ENCODE measurements at regions not wholly inside any gene's neighbourhood (a gene's known extent, or its start where the extent isn't known, plus 50 kb on each side); places are given as distances from the start of the nearest gene placed in this dataset.

DNA sequence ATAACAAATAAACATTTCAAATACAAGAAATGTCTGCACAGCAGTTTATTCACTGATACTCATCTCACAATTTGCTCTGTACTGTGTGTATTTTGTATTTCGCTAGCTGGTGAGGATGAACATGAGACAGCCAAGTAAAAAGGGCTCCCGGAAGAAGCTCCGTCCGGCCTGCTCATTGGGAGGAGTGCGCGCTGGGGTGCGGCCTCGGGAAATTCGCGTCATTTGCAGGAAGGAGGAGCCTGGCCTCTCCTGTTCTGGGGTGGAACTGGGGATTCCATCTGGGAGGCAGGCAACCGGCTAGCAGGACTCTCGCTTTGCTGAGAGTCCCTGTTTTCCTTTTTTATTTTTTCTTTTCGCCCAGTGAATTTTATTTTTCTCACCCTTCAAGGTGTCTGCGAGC lies 368.4 kb upstream of the TMEM132C start:
- no peaks in the 10 kb centered on the region for H3K36me3 ChIP-seq
- no peak for DNase-seq
- H3K9me3 ChIP-seq (ENCODE audit: severe bottlenecking), result no peaks in the 10 kb centered on the region
- TF ChIP-seq, protein P1, sequence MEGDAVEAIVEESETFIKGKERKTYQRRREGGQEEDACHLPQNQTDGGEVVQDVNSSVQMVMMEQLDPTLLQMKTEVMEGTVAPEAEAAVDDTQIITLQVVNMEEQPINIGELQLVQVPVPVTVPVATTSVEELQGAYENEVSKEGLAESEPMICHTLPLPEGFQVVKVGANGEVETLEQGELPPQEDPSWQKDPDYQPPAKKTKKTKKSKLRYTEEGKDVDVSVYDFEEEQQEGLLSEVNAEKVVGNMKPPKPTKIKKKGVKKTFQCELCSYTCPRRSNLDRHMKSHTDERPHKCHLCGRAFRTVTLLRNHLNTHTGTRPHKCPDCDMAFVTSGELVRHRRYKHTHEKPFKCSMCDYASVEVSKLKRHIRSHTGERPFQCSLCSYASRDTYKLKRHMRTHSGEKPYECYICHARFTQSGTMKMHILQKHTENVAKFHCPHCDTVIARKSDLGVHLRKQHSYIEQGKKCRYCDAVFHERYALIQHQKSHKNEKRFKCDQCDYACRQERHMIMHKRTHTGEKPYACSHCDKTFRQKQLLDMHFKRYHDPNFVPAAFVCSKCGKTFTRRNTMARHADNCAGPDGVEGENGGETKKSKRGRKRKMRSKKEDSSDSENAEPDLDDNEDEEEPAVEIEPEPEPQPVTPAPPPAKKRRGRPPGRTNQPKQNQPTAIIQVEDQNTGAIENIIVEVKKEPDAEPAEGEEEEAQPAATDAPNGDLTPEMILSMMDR (IDR thresholded peaks at IDR 0.05; ENCODE audit: low read depth, low read length), result no peak
- no peaks in the 10 kb centered on the region for H3K27me3 ChIP-seq (ENCODE audit: insufficient read depth, low read depth, severe bottlenecking)
- no peak overlapping the region for H3K27ac ChIP-seq
- H3K4me3 ChIP-seq (ENCODE audit: low read depth, low read length), result no peak overlapping the region

DNA sequence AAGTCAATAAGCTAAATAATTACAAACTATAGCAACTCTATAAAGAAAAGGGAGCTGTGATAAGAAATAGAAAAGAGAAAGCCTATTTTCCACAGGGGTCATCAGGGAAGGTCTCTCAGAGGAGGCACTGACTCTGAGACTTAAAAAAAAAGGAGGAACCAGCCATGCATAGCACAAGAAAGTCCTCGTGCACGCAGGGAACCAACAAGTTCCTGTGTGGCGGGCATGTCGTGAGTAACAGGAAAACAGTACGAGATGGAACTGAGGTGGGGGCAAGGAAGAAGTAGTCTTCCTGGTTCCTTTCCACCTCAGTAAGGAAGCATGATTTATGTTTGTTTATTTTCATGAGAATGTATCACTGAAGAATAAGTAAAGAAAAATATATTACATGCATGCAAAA lies 367.0 kb upstream of the TMEM132C start:
- no peaks in the 10 kb centered on the region for H3K27me3 ChIP-seq (ENCODE audit: insufficient read depth, low read depth, severe bottlenecking)
- H3K4me3 ChIP-seq (ENCODE audit: low read depth, low read length), result no peak overlapping the region
- H3K9me3 ChIP-seq (ENCODE audit: severe bottlenecking), result no peaks in the 10 kb centered on the region
- no peaks in the 10 kb centered on the region for H3K36me3 ChIP-seq
- no peak for DNase-seq
- TF ChIP-seq, protein P1 (IDR thresholded peaks at IDR 0.05; ENCODE audit: low read depth, low read length), result no peak
- H3K27ac ChIP-seq, result no peak overlapping the region

DNA sequence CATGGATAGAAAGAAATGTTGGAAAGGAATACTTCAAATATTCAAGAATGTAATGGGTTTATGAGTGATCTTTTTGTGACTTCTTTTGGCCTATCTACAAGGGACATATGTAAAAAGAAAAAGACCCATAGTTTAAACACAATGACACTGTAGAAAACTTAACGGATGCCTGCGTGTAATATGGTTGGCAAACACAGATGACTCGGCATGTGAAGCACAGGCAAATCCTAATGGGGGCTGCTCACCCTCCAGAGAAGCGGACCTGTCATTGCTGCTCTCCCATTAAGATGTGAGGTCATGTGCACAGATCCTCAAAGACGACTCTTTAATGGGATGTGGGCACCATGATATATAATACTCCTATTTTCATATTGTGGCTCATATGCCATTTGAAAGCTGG lies 366.6 kb upstream of the TMEM132C start:
- no peaks in the 10 kb centered on the region for H3K36me3 ChIP-seq
- TF ChIP-seq, protein P1 (IDR thresholded peaks at IDR 0.05; ENCODE audit: low read depth, low read length), result no peak
- no peak overlapping the region for H3K4me3 ChIP-seq (ENCODE audit: low read depth, low read length)
- DNase-seq, result no peak
- no peaks in the 10 kb centered on the region for H3K9me3 ChIP-seq (ENCODE audit: severe bottlenecking)
- no peaks in the 10 kb centered on the region for H3K27me3 ChIP-seq (ENCODE audit: insufficient read depth, low read depth, severe bottlenecking)
- H3K27ac ChIP-seq, result no peak overlapping the region

DNA sequence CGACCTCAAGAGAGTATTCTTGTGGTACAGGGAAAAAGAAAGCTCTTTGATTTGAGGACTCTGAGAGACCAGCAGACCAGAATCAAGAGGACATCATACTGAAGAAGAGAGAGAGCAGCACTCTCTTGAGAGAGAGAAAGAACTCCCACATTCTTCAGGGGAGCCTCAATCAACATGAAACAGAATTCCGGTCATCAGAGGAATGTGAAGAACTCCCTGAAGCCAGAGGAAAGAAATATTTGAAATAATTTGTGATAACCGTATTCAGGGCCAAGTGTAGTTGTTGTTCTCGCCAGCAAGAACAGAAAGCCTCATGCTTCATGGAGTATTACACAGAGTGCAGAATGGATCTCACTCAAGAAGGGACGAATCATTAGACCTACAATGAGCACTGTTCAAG lies 363.8 kb upstream of the TMEM132C start:
- DNase-seq, result no peak
- H3K27ac ChIP-seq, result no peak overlapping the region
- no peak overlapping the region for H3K4me3 ChIP-seq (ENCODE audit: low read depth, low read length)
- H3K9me3 ChIP-seq (ENCODE audit: severe bottlenecking), result no peaks in the 10 kb centered on the region
- H3K27me3 ChIP-seq (ENCODE audit: insufficient read depth, low read depth, severe bottlenecking), result no peaks in the 10 kb centered on the region
- H3K36me3 ChIP-seq, result no peaks in the 10 kb centered on the region
- TF ChIP-seq, protein P1 (IDR thresholded peaks at IDR 0.05; ENCODE audit: low read depth, low read length), result no peak

DNA sequence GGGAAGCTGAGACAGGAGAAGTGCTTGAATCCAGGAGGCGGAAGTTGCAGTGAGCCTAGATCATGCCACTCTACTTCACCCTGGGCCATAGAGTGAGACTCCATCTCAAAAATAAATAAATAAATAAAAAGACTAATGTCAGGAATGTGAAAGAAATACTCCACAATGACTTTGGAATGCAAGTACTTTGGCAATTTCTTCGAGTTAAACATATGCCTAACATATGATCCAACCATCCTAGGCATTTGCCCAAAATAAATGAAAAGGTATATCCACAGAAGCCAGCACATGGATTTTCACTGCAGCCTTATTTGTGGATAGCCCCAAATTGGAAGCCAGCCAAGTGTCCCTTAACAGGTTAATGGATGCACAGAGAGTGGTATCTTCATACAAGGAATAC lies 357.9 kb upstream of the TMEM132C start:
- Histone ChIP-seq H3K27ac (no peak overlapping the region), H3K27me3 (ENCODE audit: insufficient read depth, low read depth, severe bottlenecking) (no peaks in the 10 kb centered on the region), H3K4me3 (ENCODE audit: low read depth, low read length) (no peak overlapping the region), H3K36me3 (no peaks in the 10 kb centered on the region), H3K9me3 (ENCODE audit: severe bottlenecking) (no peaks in the 10 kb centered on the region)
- TF ChIP-seq, protein P1 (IDR thresholded peaks at IDR 0.05; ENCODE audit: low read depth, low read length), result no peak
- DNase-seq, result no peak

DNA sequence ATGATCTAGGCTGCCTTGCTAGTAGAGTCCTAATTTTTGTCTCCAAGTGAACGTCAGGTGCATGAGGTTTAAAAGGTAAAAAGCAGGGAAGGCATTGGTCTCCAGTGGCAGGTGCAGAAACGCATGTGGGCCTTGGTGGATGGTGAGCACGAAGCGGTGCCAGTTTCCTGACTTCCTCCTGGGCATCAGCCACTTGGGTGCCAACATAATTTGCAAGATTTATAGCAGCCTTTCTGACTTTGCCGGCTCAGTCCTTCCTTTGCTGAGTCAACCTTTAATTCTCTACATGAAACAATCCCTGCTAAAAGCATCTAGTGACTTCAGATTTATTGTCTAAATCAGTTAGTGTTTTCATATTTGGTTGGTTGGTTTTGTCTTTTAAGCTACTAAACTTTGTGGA lies 355.7 kb upstream of the TMEM132C start:
- H3K27me3 ChIP-seq (ENCODE audit: insufficient read depth, low read depth, severe bottlenecking), result no peaks in the 10 kb centered on the region
- TF ChIP-seq, protein P1 (IDR thresholded peaks at IDR 0.05; ENCODE audit: low read depth, low read length), result no peak
- no peak overlapping the region for H3K4me3 ChIP-seq (ENCODE audit: low read depth, low read length)
- no peaks in the 10 kb centered on the region for H3K36me3 ChIP-seq
- DNase-seq, result no peak
- H3K27ac ChIP-seq, result no peak overlapping the region
- no peaks in the 10 kb centered on the region for H3K9me3 ChIP-seq (ENCODE audit: severe bottlenecking)
